ENCODE measurements at regions not wholly inside any gene's neighbourhood (a gene's known extent, or its start where the extent isn't known, plus 50 kb on each side); places are given as distances from the start of the nearest gene placed in this dataset.

DNA sequence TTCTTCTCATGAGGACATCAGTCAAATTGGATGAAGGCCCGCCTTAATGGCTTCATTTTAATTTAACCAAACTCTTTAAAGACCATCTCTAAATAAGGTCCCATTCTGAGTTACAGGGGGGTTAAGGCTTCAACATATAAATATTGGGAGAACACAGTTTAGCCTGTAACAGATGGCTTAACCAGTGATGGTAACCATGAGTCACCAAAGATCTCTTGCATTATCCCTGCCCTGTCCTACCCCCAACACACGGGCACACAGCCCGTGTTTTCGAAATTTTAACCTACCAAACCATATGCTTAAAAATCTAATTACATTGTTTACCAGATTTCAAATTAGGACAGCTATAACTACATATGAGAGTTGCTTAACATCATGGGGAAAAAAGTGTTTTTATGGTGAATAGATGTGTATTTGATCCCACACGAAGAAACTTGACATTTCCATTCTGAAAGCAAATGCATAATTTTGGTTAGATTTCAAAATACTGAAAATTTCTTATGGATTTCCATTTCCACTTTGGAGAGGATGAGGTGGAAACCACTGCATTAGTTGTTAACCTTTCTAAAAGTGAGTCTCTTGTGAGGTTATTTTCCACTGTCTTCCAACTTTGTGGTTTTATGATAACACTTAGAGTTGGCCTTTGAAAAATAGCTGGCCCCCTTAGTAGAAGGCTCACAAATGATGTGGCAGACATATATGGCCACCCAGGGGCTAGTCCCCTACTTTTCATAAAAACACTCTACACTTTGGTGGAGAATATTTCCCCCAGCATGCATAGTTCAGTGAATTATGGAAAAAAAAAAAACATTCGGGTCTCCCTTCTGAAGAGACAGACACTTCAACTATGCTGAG is 849.3 kb downstream of the TLE1 start:
- Mint-ChIP-seq H3K9me3 (peaks cover 9% of the 10 kb centered on the region), H3K4me1 (no peaks in the 10 kb centered on the region), H3K36me3 (ENCODE audit: insufficient read depth) (no peaks in the 10 kb centered on the region), H3K27ac (ENCODE audit: low read depth) (no peak overlapping the region), H3K27me3 (no peaks in the 10 kb centered on the region), H3K4me3 (no peak overlapping the region)
- ATAC-seq (replicated peaks; ENCODE audit: extremely low read depth, poor library complexity, severe bottlenecking), result no peak
- no peak for DNase-seq (ENCODE audit: low spot score in 2 of 2)

DNA sequence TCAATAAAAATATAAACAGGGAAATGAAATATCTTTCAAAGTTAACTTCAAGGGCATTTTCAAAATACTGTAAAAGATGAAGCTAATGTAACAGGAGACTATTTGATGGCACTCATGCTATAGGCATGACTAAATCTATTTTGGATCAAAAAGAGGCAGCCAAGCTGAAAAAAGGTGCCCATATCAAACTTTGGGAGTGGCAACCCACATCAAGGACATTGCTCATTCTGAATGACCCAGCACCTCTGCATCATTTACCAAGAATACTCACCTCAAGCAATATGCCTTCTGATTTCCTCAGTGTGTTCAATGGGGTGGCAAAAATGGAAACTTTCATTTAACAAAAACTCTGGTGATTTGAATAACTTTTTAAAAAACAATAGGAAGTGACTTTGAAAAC is 853.3 kb downstream of the TLE1 start:
- ATAC-seq (replicated peaks; ENCODE audit: extremely low read depth, poor library complexity, severe bottlenecking) (no peak), DNase-seq (ENCODE audit: low spot score in 2 of 2) (no peak)
- peaks cover 19% of the 10 kb centered on the region for H3K9me3 Mint-ChIP-seq
- H3K36me3 Mint-ChIP-seq (ENCODE audit: insufficient read depth), result no peaks in the 10 kb centered on the region
- no peaks in the 10 kb centered on the region for H3K4me1 Mint-ChIP-seq
- H3K27ac Mint-ChIP-seq (ENCODE audit: low read depth), result no peak overlapping the region
- no peak overlapping the region for H3K4me3 Mint-ChIP-seq
- no peaks in the 10 kb centered on the region for H3K27me3 Mint-ChIP-seq

DNA sequence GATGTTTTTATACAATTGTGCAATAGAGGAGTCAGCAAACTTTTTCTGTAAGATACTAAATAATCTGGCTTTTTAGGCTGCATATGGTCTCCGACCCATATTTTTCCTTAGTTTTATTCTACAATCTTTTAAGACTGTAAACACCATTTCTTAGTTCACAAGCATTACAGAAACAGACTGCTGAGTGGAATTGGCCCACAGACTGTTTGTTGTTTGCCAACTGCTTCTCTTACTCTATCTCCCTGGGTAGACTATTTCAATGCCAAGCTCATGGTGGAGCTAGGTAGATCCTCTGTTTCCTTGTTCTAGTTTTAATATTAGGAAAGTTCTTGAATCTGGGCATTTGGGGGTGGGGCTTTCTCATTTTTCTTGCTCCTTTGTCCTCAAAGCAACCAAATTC is 857.6 kb downstream of the TLE1 start:
- Mint-ChIP-seq H3K9me3 (peaks cover 24% of the 10 kb centered on the region), H3K27ac (ENCODE audit: low read depth) (no peak overlapping the region), H3K36me3 (ENCODE audit: insufficient read depth) (no peaks in the 10 kb centered on the region), H3K4me3 (no peak overlapping the region), H3K27me3 (no peaks in the 10 kb centered on the region), H3K4me1 (no peaks in the 10 kb centered on the region)
- DNase-seq (ENCODE audit: low spot score in 2 of 2), result no peak
- no peak for ATAC-seq (replicated peaks; ENCODE audit: extremely low read depth, poor library complexity, severe bottlenecking)

DNA sequence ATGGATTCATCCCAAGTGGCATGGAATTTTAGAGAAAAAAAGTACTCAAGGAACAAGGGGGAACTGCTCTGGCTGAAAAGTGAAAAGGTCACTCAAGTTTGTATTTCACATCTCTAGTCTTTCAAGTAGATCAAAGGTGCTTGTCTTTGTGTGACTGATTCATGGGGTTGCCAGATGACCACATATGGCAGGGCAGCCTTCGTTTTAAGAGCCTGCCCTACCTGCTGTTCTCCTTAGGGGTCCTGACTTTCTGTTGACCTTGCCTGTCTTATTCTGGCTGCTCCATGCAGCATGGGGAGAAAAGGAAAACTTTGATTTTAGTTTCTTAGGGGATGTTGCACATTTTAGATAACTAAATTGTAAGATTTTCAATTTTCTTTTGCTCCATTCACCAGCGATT is 877.7 kb downstream of the TLE1 start:
- Mint-ChIP-seq H3K27me3 (no peaks in the 10 kb centered on the region), H3K4me3 (no peak overlapping the region), H3K9me3 (no peaks in the 10 kb centered on the region), H3K27ac (ENCODE audit: low read depth) (no peak overlapping the region), H3K4me1 (no peaks in the 10 kb centered on the region), H3K36me3 (ENCODE audit: insufficient read depth) (peaks cover 2% of the 10 kb centered on the region)
- ATAC-seq (replicated peaks; ENCODE audit: extremely low read depth, poor library complexity, severe bottlenecking) (no peak), DNase-seq (ENCODE audit: low spot score in 2 of 2) (no peak)

DNA sequence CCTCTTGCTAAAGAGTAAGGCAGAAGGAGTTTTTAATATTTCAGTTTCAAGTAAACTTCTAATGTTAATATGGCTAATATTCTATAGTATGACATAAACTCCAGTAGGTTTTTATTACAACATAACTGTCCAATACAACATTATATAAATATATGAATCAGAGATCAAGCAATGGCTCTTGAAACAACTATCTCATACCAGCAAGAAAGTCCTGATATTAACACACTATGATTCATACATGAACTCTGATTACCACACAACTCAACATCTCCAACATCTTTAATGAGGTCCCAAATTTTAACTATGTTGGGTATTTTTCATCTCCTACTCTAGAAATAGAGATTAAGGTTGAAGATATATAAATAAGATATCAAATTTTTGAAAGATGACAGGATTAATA is 878.3 kb downstream of the TLE1 start:
- ATAC-seq (replicated peaks; ENCODE audit: extremely low read depth, poor library complexity, severe bottlenecking) (no peak), DNase-seq (ENCODE audit: low spot score in 2 of 2) (no peak)
- H3K4me3 Mint-ChIP-seq, result no peak overlapping the region
- no peaks in the 10 kb centered on the region for H3K4me1 Mint-ChIP-seq
- H3K9me3 Mint-ChIP-seq, result peaks cover 4% of the 10 kb centered on the region
- H3K27me3 Mint-ChIP-seq, result no peaks in the 10 kb centered on the region
- no peak overlapping the region for H3K27ac Mint-ChIP-seq (ENCODE audit: low read depth)
- H3K36me3 Mint-ChIP-seq (ENCODE audit: insufficient read depth), result peaks cover under 1% of the 10 kb centered on the region

DNA sequence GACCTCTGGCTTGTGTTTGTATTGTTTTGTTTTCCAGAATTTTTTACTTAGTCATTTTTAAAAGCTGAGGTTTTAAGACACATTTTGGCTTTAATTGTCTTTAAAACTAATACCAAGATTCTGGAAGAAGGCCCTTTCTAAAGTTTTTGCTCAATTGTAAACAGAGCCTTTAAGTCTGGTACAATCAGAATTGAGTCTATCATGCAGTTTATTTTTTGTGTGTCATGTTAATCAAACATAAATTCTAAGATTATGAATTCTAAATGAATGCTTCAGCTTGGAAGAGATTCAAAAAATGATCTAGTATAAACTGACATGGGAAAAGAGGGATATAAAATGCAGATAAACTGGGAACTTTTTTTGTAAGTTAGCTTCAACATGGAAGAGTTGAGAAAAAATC is 882.7 kb downstream of the TLE1 start:
- Mint-ChIP-seq H3K4me3 (no peak overlapping the region), H3K36me3 (ENCODE audit: insufficient read depth) (no peaks in the 10 kb centered on the region), H3K4me1 (no peaks in the 10 kb centered on the region), H3K9me3 (peaks cover 10% of the 10 kb centered on the region), H3K27ac (ENCODE audit: low read depth) (no peak overlapping the region), H3K27me3 (no peaks in the 10 kb centered on the region)
- ATAC-seq (replicated peaks; ENCODE audit: extremely low read depth, poor library complexity, severe bottlenecking), result no peak
- DNase-seq (ENCODE audit: low spot score in 2 of 2), result no peak

DNA sequence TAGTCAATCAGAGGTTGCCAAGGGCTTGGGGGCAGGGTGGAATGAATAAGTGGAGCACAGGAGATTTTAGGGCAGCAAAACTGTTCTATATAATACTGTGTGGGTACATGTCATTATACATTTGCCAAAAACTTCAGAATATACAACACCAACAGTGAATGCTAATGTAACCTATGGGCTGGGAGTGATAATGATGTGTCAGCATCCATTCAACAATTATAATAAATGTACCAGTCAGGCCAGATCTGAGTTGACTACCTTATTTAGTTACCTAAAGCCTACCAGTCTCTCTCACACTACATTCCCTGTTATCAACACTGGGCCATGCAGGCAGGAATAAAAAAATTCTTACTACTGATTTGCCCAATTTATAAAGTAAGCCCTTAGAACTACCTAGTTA is 884.5 kb downstream of the TLE1 start:
- no peaks in the 10 kb centered on the region for H3K27me3 Mint-ChIP-seq
- H3K4me1 Mint-ChIP-seq, result no peaks in the 10 kb centered on the region
- H3K27ac Mint-ChIP-seq (ENCODE audit: low read depth), result no peak overlapping the region
- no peak overlapping the region for H3K4me3 Mint-ChIP-seq
- DNase-seq (ENCODE audit: low spot score in 2 of 2) (no peak), ATAC-seq (replicated peaks; ENCODE audit: extremely low read depth, poor library complexity, severe bottlenecking) (no peak)
- no peaks in the 10 kb centered on the region for H3K36me3 Mint-ChIP-seq (ENCODE audit: insufficient read depth)
- peaks cover 18% of the 10 kb centered on the region for H3K9me3 Mint-ChIP-seq

DNA sequence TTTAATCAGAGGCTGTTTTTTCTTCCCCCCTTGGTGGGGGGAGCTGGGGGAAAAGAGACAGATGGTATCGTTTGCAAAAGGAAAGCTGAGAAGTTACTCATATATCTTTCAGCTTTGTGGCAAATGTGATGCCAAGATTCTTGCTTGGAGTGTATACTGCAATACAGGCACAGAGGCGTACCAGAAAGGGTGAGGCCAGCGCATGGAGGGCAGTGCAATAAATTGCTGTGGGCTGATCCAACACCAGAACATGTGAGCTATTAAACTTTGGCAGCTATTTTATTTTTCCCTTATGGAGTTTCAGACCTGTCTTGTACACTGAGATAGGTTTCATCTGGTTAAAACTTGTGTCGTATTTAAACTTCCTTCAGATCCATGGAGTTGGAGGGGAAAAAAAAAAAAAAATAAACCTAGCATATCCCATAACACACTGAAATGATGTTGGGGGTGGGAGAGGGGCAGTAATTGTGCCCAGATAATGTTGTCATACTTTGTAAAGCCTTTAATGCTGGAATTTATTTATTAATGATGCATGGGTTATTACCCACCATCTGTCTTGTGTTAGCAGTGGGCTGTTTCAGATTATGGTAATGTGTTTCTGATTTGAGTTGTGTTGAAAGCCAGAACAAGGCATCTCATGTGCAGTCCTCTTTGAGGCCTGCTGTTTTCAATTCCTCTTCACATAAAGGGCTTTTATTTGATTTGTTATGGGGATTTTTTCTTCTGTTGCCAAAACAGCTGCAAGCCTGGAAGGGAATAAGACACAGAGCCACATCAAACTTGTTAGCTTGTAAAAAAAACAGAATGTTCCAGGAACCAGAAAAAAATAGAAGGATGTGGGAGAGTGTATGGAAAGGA is 891.3 kb downstream of the TLE1 start:
- Mint-ChIP-seq H3K27ac (ENCODE audit: low read depth) (no peak overlapping the region), H3K4me3 (no peak overlapping the region), H3K36me3 (ENCODE audit: insufficient read depth) (no peaks in the 10 kb centered on the region), H3K27me3 (no peaks in the 10 kb centered on the region), H3K4me1 (no peaks in the 10 kb centered on the region), H3K9me3 (peaks cover 13% of the 10 kb centered on the region)
- ATAC-seq (replicated peaks; ENCODE audit: extremely low read depth, poor library complexity, severe bottlenecking), result no peak
- DNase-seq (ENCODE audit: low spot score in 2 of 2), result no peak

DNA sequence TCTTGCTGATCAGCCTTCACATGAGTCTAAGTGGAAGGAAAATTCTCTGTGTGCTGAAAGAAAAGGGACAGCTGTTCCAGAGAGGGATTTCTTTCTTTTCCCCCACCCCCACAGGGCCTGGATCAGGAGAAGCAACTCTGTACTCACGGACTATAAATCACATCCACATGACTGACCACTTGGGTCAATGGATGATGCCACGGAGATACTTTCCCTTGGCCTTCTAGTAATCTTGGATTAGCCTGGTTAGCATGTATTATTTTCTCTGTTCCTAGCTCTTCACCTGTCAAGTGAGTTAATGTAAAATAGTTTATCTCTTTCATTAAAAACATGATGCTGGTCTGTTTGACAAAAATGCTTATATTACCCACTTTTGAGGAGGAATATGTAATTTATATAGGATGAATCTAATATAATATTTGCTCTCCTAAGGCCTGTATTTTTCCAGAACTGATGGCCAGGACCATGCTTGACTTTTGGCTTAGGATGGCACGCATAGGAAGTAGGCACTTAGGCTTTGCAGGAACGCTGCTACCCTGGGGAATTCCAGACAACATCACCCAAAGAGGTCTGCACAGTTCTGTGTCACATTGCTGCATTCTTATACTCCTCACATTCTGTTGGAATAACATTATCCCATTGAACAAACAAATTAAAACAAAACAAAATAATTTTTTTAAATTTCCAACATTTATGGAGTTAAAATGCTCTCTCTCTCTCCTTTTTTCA is 892.1 kb downstream of the TLE1 start:
- no peaks in the 10 kb centered on the region for H3K4me1 Mint-ChIP-seq
- DNase-seq (ENCODE audit: low spot score in 2 of 2) (no peak), ATAC-seq (replicated peaks; ENCODE audit: extremely low read depth, poor library complexity, severe bottlenecking) (no peak)
- H3K36me3 Mint-ChIP-seq (ENCODE audit: insufficient read depth), result no peaks in the 10 kb centered on the region
- no peak overlapping the region for H3K4me3 Mint-ChIP-seq
- no peaks in the 10 kb centered on the region for H3K27me3 Mint-ChIP-seq
- no peak overlapping the region for H3K27ac Mint-ChIP-seq (ENCODE audit: low read depth)
- peaks cover 13% of the 10 kb centered on the region for H3K9me3 Mint-ChIP-seq

DNA sequence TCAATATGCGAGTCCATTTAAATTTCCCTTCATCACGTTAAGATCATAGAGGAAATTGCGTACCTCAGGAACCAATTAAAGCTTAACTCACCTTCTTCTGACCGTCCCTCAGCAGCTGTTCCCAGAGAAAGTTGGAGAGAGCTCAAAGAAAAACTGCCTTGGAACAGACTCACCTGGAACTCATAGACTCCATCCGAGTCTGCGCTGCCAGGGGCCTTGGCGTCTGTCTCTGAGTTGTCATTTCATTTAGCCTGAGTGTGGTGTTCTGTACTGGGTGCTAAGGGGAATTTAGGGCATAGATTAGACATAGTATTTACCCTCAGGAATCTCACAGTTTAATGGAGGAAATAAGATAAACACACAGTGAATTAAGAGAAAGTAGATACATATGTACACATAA is 892.7 kb downstream of the TLE1 start:
- Mint-ChIP-seq H3K9me3 (peaks cover 13% of the 10 kb centered on the region), H3K36me3 (ENCODE audit: insufficient read depth) (no peaks in the 10 kb centered on the region), H3K4me1 (no peaks in the 10 kb centered on the region)

DNA sequence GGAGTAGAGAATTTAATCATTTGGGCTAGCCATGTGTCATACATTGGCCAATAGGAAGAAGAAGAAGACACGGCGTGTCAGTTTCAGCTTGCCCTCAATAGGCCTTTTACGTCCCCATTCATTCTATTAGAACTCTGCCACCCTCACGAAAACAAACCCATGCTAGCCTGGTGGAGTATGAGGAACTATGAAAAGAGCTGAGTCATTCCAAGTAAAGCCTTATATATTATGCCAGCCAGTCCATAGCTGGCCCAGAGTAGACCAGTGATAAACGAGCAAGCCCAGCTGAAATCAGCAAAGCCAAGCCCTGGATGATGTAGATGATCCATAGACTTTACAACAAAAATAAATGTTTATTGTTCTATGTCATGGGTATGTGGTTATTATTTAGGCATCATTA is 895.1 kb downstream of the TLE1 start:
- H3K9me3 Mint-ChIP-seq, result peaks cover 5% of the 10 kb centered on the region
- no peaks in the 10 kb centered on the region for H3K36me3 Mint-ChIP-seq (ENCODE audit: insufficient read depth)
- no peak overlapping the region for H3K27ac Mint-ChIP-seq (ENCODE audit: low read depth)
- no peaks in the 10 kb centered on the region for H3K27me3 Mint-ChIP-seq
- H3K4me3 Mint-ChIP-seq, result no peak overlapping the region
- DNase-seq (ENCODE audit: low spot score in 2 of 2) (no peak), ATAC-seq (replicated peaks; ENCODE audit: extremely low read depth, poor library complexity, severe bottlenecking) (no peak)
- H3K4me1 Mint-ChIP-seq, result no peaks in the 10 kb centered on the region

More for the DNA sequence above, 892.7 kb downstream of the TLE1 start:
- no peak overlapping the region for H3K27ac Mint-ChIP-seq (ENCODE audit: low read depth)
- H3K4me3 Mint-ChIP-seq, result no peak overlapping the region
- no peaks in the 10 kb centered on the region for H3K27me3 Mint-ChIP-seq
- no peak for ATAC-seq (replicated peaks; ENCODE audit: extremely low read depth, poor library complexity, severe bottlenecking)
- DNase-seq (ENCODE audit: low spot score in 2 of 2), result no peak

DNA sequence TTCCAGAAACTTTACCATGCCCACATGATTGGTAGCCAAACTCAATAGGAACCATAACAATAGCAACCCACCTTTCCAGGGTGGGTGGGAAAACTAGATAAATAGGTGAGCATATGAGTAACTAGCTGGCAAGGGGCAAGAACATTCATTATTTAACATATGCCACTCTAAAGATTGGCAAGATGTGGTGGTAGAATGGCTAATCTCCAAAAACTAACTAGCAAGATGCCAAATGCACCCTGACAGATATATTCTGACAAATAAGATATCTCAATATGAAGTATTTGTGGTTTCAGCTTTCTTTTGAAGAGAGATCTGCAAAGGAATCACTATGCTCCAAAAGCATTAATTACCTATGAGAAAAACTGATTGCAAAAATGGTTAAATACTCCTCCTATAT is 895.6 kb downstream of the TLE1 start:
- ATAC-seq (replicated peaks; ENCODE audit: extremely low read depth, poor library complexity, severe bottlenecking) (no peak), DNase-seq (ENCODE audit: low spot score in 2 of 2) (no peak)
- Mint-ChIP-seq H3K4me3 (no peak overlapping the region), H3K27me3 (no peaks in the 10 kb centered on the region), H3K36me3 (ENCODE audit: insufficient read depth) (no peaks in the 10 kb centered on the region), H3K4me1 (no peaks in the 10 kb centered on the region), H3K9me3 (peaks cover 5% of the 10 kb centered on the region), H3K27ac (ENCODE audit: low read depth) (no peak overlapping the region)

Measured in central memory CD8-positive, alpha-beta T cell (primary cell).